ENCODE measurements at regions not wholly inside any gene's neighbourhood (a gene's known extent, or its start where the extent isn't known, plus 50 kb on each side); places are given as distances from the start of the nearest gene placed in this dataset.

DNA sequence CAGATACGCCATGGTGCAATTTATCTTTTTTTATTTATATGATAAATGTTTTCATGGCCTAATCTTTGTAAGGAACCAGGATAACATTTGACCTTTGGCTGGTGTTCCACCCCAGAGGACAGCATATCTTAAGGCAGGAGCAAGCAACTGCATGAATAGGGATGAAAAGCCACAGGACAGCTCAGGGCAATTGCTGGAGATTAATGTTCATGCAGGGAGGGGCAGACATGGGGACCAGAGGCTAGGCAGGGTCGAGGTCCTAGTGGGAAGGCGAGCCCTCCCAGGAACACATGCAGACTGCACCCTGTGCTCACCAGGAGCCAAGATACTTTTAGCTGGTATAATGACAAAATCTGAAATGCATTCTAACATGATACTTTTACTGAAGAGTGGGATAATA is 74.4 kb upstream of the HAO2 start:
- TF ChIP-seq, protein P1, sequence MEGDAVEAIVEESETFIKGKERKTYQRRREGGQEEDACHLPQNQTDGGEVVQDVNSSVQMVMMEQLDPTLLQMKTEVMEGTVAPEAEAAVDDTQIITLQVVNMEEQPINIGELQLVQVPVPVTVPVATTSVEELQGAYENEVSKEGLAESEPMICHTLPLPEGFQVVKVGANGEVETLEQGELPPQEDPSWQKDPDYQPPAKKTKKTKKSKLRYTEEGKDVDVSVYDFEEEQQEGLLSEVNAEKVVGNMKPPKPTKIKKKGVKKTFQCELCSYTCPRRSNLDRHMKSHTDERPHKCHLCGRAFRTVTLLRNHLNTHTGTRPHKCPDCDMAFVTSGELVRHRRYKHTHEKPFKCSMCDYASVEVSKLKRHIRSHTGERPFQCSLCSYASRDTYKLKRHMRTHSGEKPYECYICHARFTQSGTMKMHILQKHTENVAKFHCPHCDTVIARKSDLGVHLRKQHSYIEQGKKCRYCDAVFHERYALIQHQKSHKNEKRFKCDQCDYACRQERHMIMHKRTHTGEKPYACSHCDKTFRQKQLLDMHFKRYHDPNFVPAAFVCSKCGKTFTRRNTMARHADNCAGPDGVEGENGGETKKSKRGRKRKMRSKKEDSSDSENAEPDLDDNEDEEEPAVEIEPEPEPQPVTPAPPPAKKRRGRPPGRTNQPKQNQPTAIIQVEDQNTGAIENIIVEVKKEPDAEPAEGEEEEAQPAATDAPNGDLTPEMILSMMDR (IDR thresholded peaks at IDR 0.05; ENCODE audit: low read depth, low read length, missing control alignments) = no peak
- H3K4me3 ChIP-seq (ENCODE audit: low read depth, low read length) = no peak overlapping the region
- no peak for DNase-seq (ENCODE audit: low read depth)
- in situ Hi-C loops (cut with HindIII; ENCODE audit: low sequenced_read_pairs) = no loop called here

DNA sequence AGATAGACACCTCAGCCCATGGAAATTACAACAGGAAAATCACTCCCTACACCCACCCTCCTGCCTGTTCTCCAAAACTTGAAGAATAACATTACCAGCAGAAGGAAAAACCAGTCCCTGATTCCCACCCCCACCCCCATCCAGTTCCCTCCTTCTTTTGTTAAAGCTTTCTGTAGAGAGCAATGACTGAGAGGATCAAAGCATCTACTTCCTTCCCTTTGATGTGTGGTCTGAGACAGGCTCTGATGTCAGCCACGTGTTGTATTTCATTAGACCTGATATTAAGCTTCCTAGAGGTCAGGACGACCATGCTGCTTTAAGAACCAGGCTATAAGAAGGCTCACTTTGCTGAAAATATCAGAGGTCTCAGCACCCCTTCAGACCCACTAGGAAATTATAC is 73.9 kb upstream of the HAO2 start:
- H3K4me3 ChIP-seq (ENCODE audit: low read depth, low read length) = no peak overlapping the region
- in situ Hi-C loops (cut with HindIII; ENCODE audit: low sequenced_read_pairs) = no loop called here
- DNase-seq (ENCODE audit: low read depth) = no peak
- TF ChIP-seq, protein P1 (IDR thresholded peaks at IDR 0.05; ENCODE audit: low read depth, low read length, missing control alignments) = no peak

DNA sequence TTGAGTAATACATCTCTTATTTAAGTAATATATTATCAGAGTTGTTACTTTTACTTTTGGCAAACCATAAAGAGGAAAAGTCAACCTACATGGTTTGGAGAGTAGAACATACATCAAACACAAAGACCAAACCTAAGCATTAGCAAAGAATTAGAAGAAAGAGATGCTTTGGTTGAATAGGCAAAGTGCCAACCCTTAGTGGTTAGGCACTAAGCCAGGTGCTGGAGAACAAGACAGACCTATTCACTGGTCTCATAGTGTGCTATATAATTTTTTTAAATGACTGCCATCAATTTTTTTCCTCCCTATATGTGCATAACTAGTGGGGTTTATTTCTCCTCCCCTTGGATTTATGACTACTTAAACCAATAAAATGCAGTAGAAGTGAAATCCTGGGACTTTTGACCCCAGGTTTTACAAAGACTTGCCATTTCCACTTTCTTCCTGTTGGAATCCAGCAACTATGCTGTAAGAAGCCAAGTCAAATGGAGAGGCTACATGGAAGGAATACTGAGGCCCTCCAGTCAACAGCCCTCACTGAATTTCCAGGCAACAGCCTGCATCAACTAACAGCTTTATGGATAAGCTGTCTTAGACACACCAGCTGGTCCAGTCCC is 69.8 kb upstream of the HAO2 start:
- H3K4me3 ChIP-seq (ENCODE audit: low read depth, low read length) = no peak overlapping the region
- DNase-seq (ENCODE audit: low read depth) = peak; percentile 89
- TF ChIP-seq, protein P1 (IDR thresholded peaks at IDR 0.05; ENCODE audit: low read depth, low read length, missing control alignments) = no peak
- in situ Hi-C loops (cut with HindIII; ENCODE audit: low sequenced_read_pairs) = no loop called here

GRCh38 chr1:119302011-119302410 is 66.6 kb upstream of the HAO2 start:
- TF ChIP-seq, protein P1 (IDR thresholded peaks at IDR 0.05; ENCODE audit: low read depth, low read length, missing control alignments) = no peak
- in situ Hi-C loops (cut with HindIII; ENCODE audit: low sequenced_read_pairs) = no loop called here
- no peak overlapping the region for H3K4me3 ChIP-seq (ENCODE audit: low read depth, low read length)
- no peak for DNase-seq (ENCODE audit: low read depth)

DNA sequence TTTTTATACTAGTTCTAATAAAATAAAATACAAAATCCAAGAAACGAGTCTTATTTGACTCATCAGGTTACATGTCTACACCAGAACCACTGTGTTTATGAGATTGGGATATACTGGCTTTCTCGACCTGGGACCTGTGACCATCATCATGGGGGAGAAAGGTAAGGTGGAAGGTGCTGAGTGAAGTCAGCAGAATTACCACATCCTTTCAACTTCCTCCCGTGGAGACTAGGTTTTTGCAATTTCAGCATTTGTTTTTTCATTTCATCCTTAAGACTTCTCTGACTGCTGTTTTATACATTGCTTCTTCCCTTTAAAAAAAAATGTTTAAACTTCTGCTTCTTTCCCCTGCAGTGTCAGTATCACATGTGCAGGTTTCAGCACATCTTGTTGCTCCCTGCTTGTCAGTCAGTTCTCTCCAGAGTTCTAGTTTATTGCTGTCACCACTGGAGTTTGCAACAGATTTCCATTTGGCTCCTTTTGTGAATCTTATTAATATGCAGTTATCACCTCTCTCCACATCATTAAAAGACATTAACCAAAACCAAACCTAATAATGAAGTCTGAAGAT is 60.4 kb upstream of the HAO2 start:
- TF ChIP-seq, protein P1 (IDR thresholded peaks at IDR 0.05; ENCODE audit: low read depth, low read length, missing control alignments) = no peak
- DNase-seq (ENCODE audit: low read depth) = no peak
- in situ Hi-C loops (cut with HindIII; ENCODE audit: low sequenced_read_pairs) = no loop called here
- H3K4me3 ChIP-seq (ENCODE audit: low read depth, low read length) = no peak overlapping the region

GRCh38 chr1:119308806-119309205 is 59.8 kb upstream of the HAO2 start:
- no peak overlapping the region for H3K4me3 ChIP-seq (ENCODE audit: low read depth, low read length)
- no peak for DNase-seq (ENCODE audit: low read depth)
- in situ Hi-C loops (cut with HindIII; ENCODE audit: low sequenced_read_pairs) = no loop called here
- TF ChIP-seq, protein P1 (IDR thresholded peaks at IDR 0.05; ENCODE audit: low read depth, low read length, missing control alignments) = no peak

Measured in astrocyte of the cerebellum (primary cell).